K562 (cell line): ENCODE measurements at regions not wholly inside any gene's neighbourhood (a gene's known extent, or its start where the extent isn't known, plus 50 kb on each side); places are given as distances from the start of the nearest gene placed in this dataset.

Source experiments
- ATAC-seq: fragments of 200-7000 bp; cut with Tn5 transposase; 3 replicates; pipeline ENCODE4 v1.9.1; 2020; ENCODE audit warnings: moderate library complexity
- BruUV-seq: library from RNA; stranded (reverse); fragments of 400-500 nt; replicated peaks from 2 replicates; lab custom pipeline; 2021; lab: Mats Ljungman, UMichigan
- CTCF ChIA-PET: fragments of 300-600 bp; formaldehyde crosslinking; extraction: SDS; loops from one replicate; lab custom pipeline; 2021; ENCODE audit warnings: low intra/inter-chr PET ratio; lab: Yijun Ruan, JAX
- POLR2A ChIA-PET: fragments of 300-600, 350-650 bp; sonication (Branson Sonifier 250); formaldehyde crosslinking; extraction: SDS; loops from one replicate; lab custom pipeline; 2021; ENCODE audit warnings: antibody characterized with exemption, inconsistent platforms; lab: Yijun Ruan, JAX
- DNase-seq, 4 experiments: peaks; one replicate each; pipeline versions ENCODE4 v3.0.0 to v3.0.0-alpha.2; 2011 to 2018; ENCODE audit warnings: low spot score in 3 of 4, mixed read lengths in 3 of 4; ENCODE audit errors: extremely low read depth in 1 of 4
- FAIRE-seq: peaks from 2 replicates; lab custom pipeline; 2011; peaks lifted over from hg19 to GRCh38; lab: Jason Lieb, UNC
- H2AFZ ChIP-seq: 2 replicates; pipeline ENCODE4 v1.6.0; 2011; ENCODE audit warnings: low read depth, low read length, control low read depth, inconsistent platforms
- H3K27ac ChIP-seq: fragments of 200-600 bp; 3 replicates; pipeline ENCODE4 v1.8.0; 2011; ENCODE audit warnings: low read depth, mild to moderate bottlenecking, control low read depth, inconsistent platforms, low read length, moderate library complexity, mixed read lengths; ENCODE audit errors: extremely low read depth
- H3K27me3 ChIP-seq, 2 experiments: fragments of 300-600 bp in 1 of 2; 2 replicates in 1 of 2; 3 replicates in 1 of 2; pipeline versions ENCODE4 v1.6.0 to v1.8.0; 2011; ENCODE audit warnings: inconsistent platforms in 2 of 2, low read length in 2 of 2, mild to moderate bottlenecking in 1 of 2, mixed read lengths in 1 of 2, moderate library complexity in 1 of 2; ENCODE audit not compliant: control insufficient read depth in 2 of 2, insufficient read depth in 2 of 2
- H3K36me3 ChIP-seq: fragments of 300-600 bp; 3 replicates; pipeline ENCODE4 v1.8.0; 2011; ENCODE audit warnings: mild to moderate bottlenecking, low read length, inconsistent platforms; ENCODE audit not compliant: control insufficient read depth, insufficient read depth
- H3K4me1 ChIP-seq, 2 experiments: fragments of 200-600 bp in 1 of 2; replicated peaks in 1 of 2; 2 replicates in 1 of 2; 3 replicates in 1 of 2; pipeline versions ENCODE4 v1.5.1 to v1.8.0; 2011; ENCODE audit warnings: inconsistent platforms in 2 of 2, low read length in 2 of 2, mild to moderate bottlenecking in 1 of 2, mixed read lengths in 1 of 2, moderate library complexity in 1 of 2; ENCODE audit not compliant: control insufficient read depth in 2 of 2, insufficient read depth in 2 of 2
- H3K4me2 ChIP-seq: 2 replicates; pipeline ENCODE4 v1.6.1; 2011; ENCODE audit warnings: low read length, control low read depth, inconsistent platforms, mixed read lengths; ENCODE audit not compliant: insufficient read depth
- H3K4me3 ChIP-seq: fragments of 200-600 bp; sonication (generic), shearing (Covaris generic); 2 replicates; pipeline ENCODE4 v1.5.1; 2016; ENCODE audit warnings: control low read depth, inconsistent platforms
- H3K79me2 ChIP-seq: fragments of 200-600 bp; 3 replicates; pipeline ENCODE4 v1.8.0; 2011; ENCODE audit warnings: low read length, inconsistent platforms; ENCODE audit not compliant: control insufficient read depth, insufficient read depth
- H3K9ac ChIP-seq, 2 experiments: 2 replicates each; pipeline versions ENCODE4 v1.6.0 to v1.6.1; 2011; ENCODE audit warnings: low read depth in 2 of 2, low read length in 2 of 2, control low read depth in 1 of 2, inconsistent platforms in 1 of 2, mild to moderate bottlenecking in 1 of 2, mixed read lengths in 1 of 2; ENCODE audit not compliant: insufficient read depth in 1 of 2
- H3K9me1 ChIP-seq: one replicate; pipeline ENCODE4 v1.6.0; 2011; ENCODE audit warnings: inconsistent platforms, mild to moderate bottlenecking, low read length, moderate library complexity; ENCODE audit not compliant: control insufficient read depth, insufficient read depth
- H3K9me3 ChIP-seq: replicated peaks from 2 replicates; pipeline ENCODE4 v1.5.1; 2011; ENCODE audit warnings: low read depth, low read length, inconsistent platforms; ENCODE audit not compliant: control insufficient read depth, insufficient read depth
- H4K20me1 ChIP-seq: replicated peaks from 2 replicates; pipeline ENCODE4 v1.6.1; 2011; ENCODE audit warnings: low read length, inconsistent platforms, mixed read lengths; ENCODE audit not compliant: control insufficient read depth, insufficient read depth
- ARNT ChIP-seq, 2 experiments: fragments of 450-650 bp; IDR thresholded peaks; 2 replicates each; pipeline ENCODE4 v1.6.1; 2016; ENCODE audit warnings: mild to moderate bottlenecking in 1 of 2
- CCAR2 ChIP-seq: fragments of 200-400 bp; formaldehyde crosslinking; IDR thresholded peaks from 2 replicates; pipeline ENCODE4 v1.6.1; 2017; ENCODE audit warnings: mild to moderate bottlenecking, low read depth, low read length
- DIDO1 ChIP-seq: fragments of 450-650 bp; IDR thresholded peaks from 2 replicates; pipeline ENCODE4 v1.6.1; 2016; ENCODE audit warnings: low read depth, missing biosample characterization, missing genetic modification characterization
- FOXK2 ChIP-seq, 2 experiments: fragments of 450-650 bp; IDR thresholded peaks in 1 of 2; conservative IDR thresholded peaks in 1 of 2; 2 replicates each; pipeline ENCODE4 v1.6.1; 2016; ENCODE audit warnings: low read depth in 2 of 2, mild to moderate bottlenecking in 1 of 2
- JUND ChIP-seq, 2 experiments: IDR thresholded peaks; 2 replicates in 1 of 2; 3 replicates in 1 of 2; pipeline ENCODE4 v1.6.1; 2011; ENCODE audit warnings: borderline replicate concordance in 2 of 2, low read depth in 2 of 2, low read length in 2 of 2, improper control_type of control experiment in 1 of 2, missing biosample characterization in 1 of 2, missing genetic modification characterization in 1 of 2, missing genetic modification reagents in 1 of 2
- NFYB ChIP-seq: IDR thresholded peaks from 2 replicates; pipeline ENCODE4 v1.6.1; 2011; ENCODE audit warnings: mild to moderate bottlenecking, moderate library complexity; ENCODE audit not compliant: insufficient read length; ENCODE audit errors: extremely low read depth
- NR1H2 ChIP-seq: sonication (generic); formaldehyde crosslinking; IDR thresholded peaks from 2 replicates; pipeline ENCODE4 v1.4.0; 2020; ENCODE audit warnings: mild to moderate bottlenecking, missing genetic modification reagents
- PCBP1 ChIP-seq: fragments of 200-400 bp; formaldehyde crosslinking; IDR thresholded peaks from 2 replicates; pipeline ENCODE4 v1.6.1; 2018; ENCODE audit warnings: mild to moderate bottlenecking, low read depth, low read length; ENCODE audit not compliant: poor library complexity, severe bottlenecking
- PHF8 ChIP-seq: fragments of 200-600 bp; sonication (generic); IDR thresholded peaks from 2 replicates; pipeline ENCODE4 v1.6.1; 2012; ENCODE audit warnings: mixed run types, mild to moderate bottlenecking, inconsistent platforms, low read length, moderate library complexity, borderline replicate concordance
- PTBP1 ChIP-seq: fragments of 200-400 bp; formaldehyde crosslinking; IDR thresholded peaks from 2 replicates; pipeline ENCODE4 v1.6.1; 2017; ENCODE audit warnings: low read depth, low read length
- SIN3B ChIP-seq: fragments of 450-650 bp; IDR thresholded peaks from 2 replicates; pipeline ENCODE4 v1.6.1; 2017; ENCODE audit warnings: low read depth, mild to moderate bottlenecking, moderate library complexity
- SP2 ChIP-seq: IDR thresholded peaks from 2 replicates; pipeline ENCODE4 v1.6.1; 2011; ENCODE audit warnings: mild to moderate bottlenecking, low read depth, low read length, moderate library complexity; ENCODE audit not compliant: poor library complexity, severe bottlenecking; ENCODE audit errors: extremely low read depth
- TCFL5 ChIP-seq: fragments of 250-450 bp; sonication (Bioruptor Pico); conservative IDR thresholded peaks from 2 replicates; pipeline ENCODE4 v1.6.1; 2021; ENCODE audit warnings: mild to moderate bottlenecking, moderate library complexity, matching md5 sums
- ZNF324 ChIP-seq: fragments of 250-450 bp; sonication (Bioruptor Pico); IDR thresholded peaks from 2 replicates; pipeline ENCODE4 v1.4.0; 2020; ENCODE audit warnings: mild to moderate bottlenecking
- ZNF586 ChIP-seq: fragments of 450-650 bp; formaldehyde crosslinking; conservative IDR thresholded peaks from 2 replicates; pipeline ENCODE4 v1.4.0; 2020; ENCODE audit warnings: mild to moderate bottlenecking, moderate library complexity
- WGBS: fragments of 100-300 bp; shearing (Covaris generic); methylation state at CpG from one replicate; pipeline ENCODE4 v1.1.6; 2016; ENCODE audit warnings: low coverage, mixed read lengths; ENCODE audit not compliant: insufficient coverage; ENCODE audit errors: missing lambda C conversion rate; 5-methylcytosine and 5-hydroxymethylcytosine counted together
- in situ Hi-C: fragments of 300-500 bp; cut with MboI; formaldehyde crosslinking; loops from 4 replicates; pipeline ENCODE4 v1.15.0; 2018; ENCODE audit warnings: inconsistent platforms, mixed read lengths
- intact Hi-C: fragments of 100-400 bp; cut with micrococcal nuclease; formaldehyde crosslinking; loops from 2 replicates; pipeline ENCODE4 v1.14.2; 2022
- TF ChIP-seq, protein P1 (sequence below): sonication (generic); formaldehyde crosslinking; IDR thresholded peaks from 2 replicates; pipeline ENCODE4 v1.4.0; 2020; ENCODE audit warnings: mild to moderate bottlenecking, missing genetic modification reagents
- TF ChIP-seq, protein P2 (sequence below), 2 experiments: fragments of 450-650 bp in 1 of 2; sonication (generic) in 1 of 2; formaldehyde crosslinking in 1 of 2; IDR thresholded peaks in 1 of 2; conservative IDR thresholded peaks in 1 of 2; 2 replicates each; pipeline versions ENCODE4 v1.6.1 to v1.8.1; 2016 to 2023; ENCODE audit warnings: mild to moderate bottlenecking in 2 of 2, moderate library complexity in 2 of 2, inconsistent platforms in 1 of 2, missing genetic modification reagents in 1 of 2
- TF ChIP-seq, protein P3 (sequence below): fragments of 450-650 bp; IDR thresholded peaks from 2 replicates; pipeline ENCODE4 v1.6.1; 2016; ENCODE audit warnings: borderline replicate concordance

DNA sequence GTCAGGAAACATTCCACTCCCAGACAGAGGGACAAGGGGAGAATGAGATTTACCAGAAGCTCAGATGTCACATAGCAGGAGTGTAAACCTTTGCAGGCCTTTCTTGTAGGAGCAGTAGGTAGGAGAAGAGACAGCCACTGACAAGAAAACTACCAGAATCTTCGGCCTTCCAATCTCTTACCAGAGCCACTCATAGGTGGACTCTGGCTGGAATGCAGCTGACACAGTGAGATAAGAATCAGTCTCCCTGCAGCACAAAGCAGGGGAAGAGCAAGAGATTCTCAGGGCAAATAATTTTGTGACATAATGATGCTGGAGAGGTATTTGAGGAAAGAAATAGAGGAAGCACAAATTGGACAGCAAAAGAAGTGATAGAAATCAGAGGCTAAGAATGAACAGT, 1534.5 kb downstream of the DPP10 start:
- no peaks in the 10 kb centered on the region for H4K20me1 ChIP-seq
- H3K27me3 ChIP-seq, result no peaks in the 10 kb centered on the region
- FAIRE-seq (no peak), ATAC-seq (no peak), DNase-seq (no peak)
- intact Hi-C loops (no loop called here), in situ Hi-C loops (no loop called here)
- ChIA-PET CTCF (no interaction called here), POLR2A (no interaction called here)
- no peaks in the 10 kb centered on the region for H3K4me1 ChIP-seq
- no peak overlapping the region for H3K9ac ChIP-seq
- H3K27ac ChIP-seq, result no peak overlapping the region
- H3K9me3 ChIP-seq, result no peaks in the 10 kb centered on the region
- H3K4me2 ChIP-seq, result no peak overlapping the region
- 0% methylated on average over 1 of the region's 1 CpG for WGBS
- BruUV-seq, result no TSS peak
- H3K9me1 ChIP-seq, result no peaks in the 10 kb centered on the region
- no peaks in the 10 kb centered on the region for H3K79me2 ChIP-seq
- no peaks in the 10 kb centered on the region for H3K36me3 ChIP-seq
- no peak overlapping the region for H3K4me3 ChIP-seq
- no peak overlapping the region for H2AFZ ChIP-seq
- TF ChIP-seq DIDO1 (no peak), CCAR2 (no peak), PHF8 (no peak), NFYB (no peak), SIN3B (no peak), ZNF586 (CRISPR knock-in tag) (no peak), PTBP1 (no peak), FOXK2 (conservative IDR thresholded peaks at IDR 0.05 in 1 of 2, IDR thresholded peaks at IDR 0.05 in 1 of 2; ENCODE audit: low read depth in 2 of 2) (no peak), TCFL5 (CRISPR knock-in tag) (no peak), PCBP1 (no peak), JUND (IDR thresholded peaks at IDR 0.05; ENCODE audit: borderline replicate concordance, low read depth, low read length) (no peak), JUND (tag; IDR thresholded peaks at IDR 0.05; ENCODE audit: borderline replicate concordance, low read depth, low read length) (no peak), ARNT (IDR thresholded peaks at IDR 0.05) (no peak), ZNF324 (CRISPR knock-in tag) (no peak), SP2 (no peak), NR1H2 (CRISPR knock-in tag) (no peak)
- TF ChIP-seq, protein P1, sequence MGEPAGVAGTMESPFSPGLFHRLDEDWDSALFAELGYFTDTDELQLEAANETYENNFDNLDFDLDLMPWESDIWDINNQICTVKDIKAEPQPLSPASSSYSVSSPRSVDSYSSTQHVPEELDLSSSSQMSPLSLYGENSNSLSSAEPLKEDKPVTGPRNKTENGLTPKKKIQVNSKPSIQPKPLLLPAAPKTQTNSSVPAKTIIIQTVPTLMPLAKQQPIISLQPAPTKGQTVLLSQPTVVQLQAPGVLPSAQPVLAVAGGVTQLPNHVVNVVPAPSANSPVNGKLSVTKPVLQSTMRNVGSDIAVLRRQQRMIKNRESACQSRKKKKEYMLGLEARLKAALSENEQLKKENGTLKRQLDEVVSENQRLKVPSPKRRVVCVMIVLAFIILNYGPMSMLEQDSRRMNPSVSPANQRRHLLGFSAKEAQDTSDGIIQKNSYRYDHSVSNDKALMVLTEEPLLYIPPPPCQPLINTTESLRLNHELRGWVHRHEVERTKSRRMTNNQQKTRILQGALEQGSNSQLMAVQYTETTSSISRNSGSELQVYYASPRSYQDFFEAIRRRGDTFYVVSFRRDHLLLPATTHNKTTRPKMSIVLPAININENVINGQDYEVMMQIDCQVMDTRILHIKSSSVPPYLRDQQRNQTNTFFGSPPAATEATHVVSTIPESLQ (CRISPR knock-in tag), result no peak
- TF ChIP-seq, protein P2, sequence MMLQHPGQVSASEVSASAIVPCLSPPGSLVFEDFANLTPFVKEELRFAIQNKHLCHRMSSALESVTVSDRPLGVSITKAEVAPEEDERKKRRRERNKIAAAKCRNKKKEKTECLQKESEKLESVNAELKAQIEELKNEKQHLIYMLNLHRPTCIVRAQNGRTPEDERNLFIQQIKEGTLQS (IDR thresholded peaks at IDR 0.05), result no peak
- TF ChIP-seq, protein P2 (CRISPR knock-in tag; conservative IDR thresholded peaks at IDR 0.05), result no peak
- TF ChIP-seq, protein P3, sequence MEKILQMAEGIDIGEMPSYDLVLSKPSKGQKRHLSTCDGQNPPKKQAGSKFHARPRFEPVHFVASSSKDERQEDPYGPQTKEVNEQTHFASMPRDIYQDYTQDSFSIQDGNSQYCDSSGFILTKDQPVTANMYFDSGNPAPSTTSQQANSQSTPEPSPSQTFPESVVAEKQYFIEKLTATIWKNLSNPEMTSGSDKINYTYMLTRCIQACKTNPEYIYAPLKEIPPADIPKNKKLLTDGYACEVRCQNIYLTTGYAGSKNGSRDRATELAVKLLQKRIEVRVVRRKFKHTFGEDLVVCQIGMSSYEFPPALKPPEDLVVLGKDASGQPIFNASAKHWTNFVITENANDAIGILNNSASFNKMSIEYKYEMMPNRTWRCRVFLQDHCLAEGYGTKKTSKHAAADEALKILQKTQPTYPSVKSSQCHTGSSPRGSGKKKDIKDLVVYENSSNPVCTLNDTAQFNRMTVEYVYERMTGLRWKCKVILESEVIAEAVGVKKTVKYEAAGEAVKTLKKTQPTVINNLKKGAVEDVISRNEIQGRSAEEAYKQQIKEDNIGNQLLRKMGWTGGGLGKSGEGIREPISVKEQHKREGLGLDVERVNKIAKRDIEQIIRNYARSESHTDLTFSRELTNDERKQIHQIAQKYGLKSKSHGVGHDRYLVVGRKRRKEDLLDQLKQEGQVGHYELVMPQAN, result no peak
